WTC11 (cell line): ENCODE measurements at regions not wholly inside any gene's neighbourhood (a gene's known extent, or its start where the extent isn't known, plus 50 kb on each side); places are given as distances from the start of the nearest gene placed in this dataset.

ENCODE experiments used
- ATAC-seq: fragments of 200-7000 bp; cut with Tn5 transposase; 2 replicates; pipeline ENCODE4 v1.10.0; 2021; ENCODE audit warnings: mild to moderate bottlenecking, moderate library complexity
- CTCF ChIA-PET: fragments of 300-600 bp; sonication (Branson Sonifier 250); formaldehyde crosslinking; loops from one replicate; lab custom pipeline; 2021; ENCODE audit warnings: antibody characterized with exemption; lab: Charles Lee
- POLR2A ChIA-PET: fragments of 350-600 bp; sonication (Branson Sonifier 250); formaldehyde crosslinking; loops from one replicate; lab custom pipeline; 2021; ENCODE audit warnings: antibody characterized with exemption; lab: Charles Lee
- DNase-seq: peaks from one replicate; pipeline ENCODE4 v3.0.0; 2021; ENCODE audit warnings: low spot score
- H3K27ac Mint-ChIP-seq: 2 replicates; pipeline ENCODE4 v1.8.0; 2021; ENCODE audit warnings: mixed read lengths
- H3K27me3 Mint-ChIP-seq: 2 replicates; pipeline ENCODE4 v1.8.0; 2021; ENCODE audit warnings: low read depth, mild to moderate bottlenecking, moderate library complexity, mixed read lengths
- H3K36me3 Mint-ChIP-seq: 2 replicates; pipeline ENCODE4 v1.8.0; 2021; ENCODE audit warnings: mixed read lengths
- H3K4me1 Mint-ChIP-seq: 2 replicates; pipeline ENCODE4 v1.8.0; 2022; ENCODE audit warnings: mixed read lengths
- H3K4me3 Mint-ChIP-seq: 2 replicates; pipeline ENCODE4 v1.8.0; 2021; ENCODE audit warnings: mild to moderate bottlenecking, moderate library complexity, mixed read lengths
- H3K9me3 Mint-ChIP-seq: 2 replicates; pipeline ENCODE4 v1.8.0; 2021; ENCODE audit warnings: mixed read lengths
- ATF3 ChIP-seq: sonication (generic); formaldehyde crosslinking; conservative IDR thresholded peaks from 2 replicates; pipeline ENCODE4 v1.8.1; 2022; ENCODE audit warnings: mild to moderate bottlenecking, missing genetic modification reagents
- CBFB ChIP-seq: sonication (generic); formaldehyde crosslinking; IDR thresholded peaks from 2 replicates; pipeline ENCODE4 v1.8.1; 2022; ENCODE audit warnings: mild to moderate bottlenecking, low read depth, missing genetic modification reagents
- CREM ChIP-seq: sonication (generic); formaldehyde crosslinking; IDR thresholded peaks from 2 replicates; pipeline ENCODE4 v1.8.1; 2022; ENCODE audit warnings: mild to moderate bottlenecking, missing genetic modification reagents, moderate library complexity
- E2F4 ChIP-seq: sonication (generic); formaldehyde crosslinking; IDR thresholded peaks from 2 replicates; pipeline ENCODE4 v1.8.1; 2022; ENCODE audit warnings: low read depth, mild to moderate bottlenecking, moderate library complexity, missing genetic modification reagents, borderline replicate concordance
- FOXK1 ChIP-seq: sonication (generic); formaldehyde crosslinking; IDR thresholded peaks from 2 replicates; pipeline ENCODE4 v1.8.0; 2022; ENCODE audit warnings: mild to moderate bottlenecking, moderate library complexity, missing genetic modification reagents
- GABPB1 ChIP-seq: sonication (generic); formaldehyde crosslinking; IDR thresholded peaks from 2 replicates; pipeline ENCODE4 v1.8.1; 2023; ENCODE audit warnings: mild to moderate bottlenecking, missing genetic modification reagents
- HMGXB4 ChIP-seq: sonication (generic); formaldehyde crosslinking; IDR thresholded peaks from 2 replicates; pipeline ENCODE4 v1.8.1; 2023; ENCODE audit warnings: mild to moderate bottlenecking, moderate library complexity, missing genetic modification reagents
- KAT7 ChIP-seq: sonication (generic); formaldehyde crosslinking; IDR thresholded peaks from 2 replicates; pipeline ENCODE4 v1.8.1; 2023; ENCODE audit warnings: missing genetic modification reagents, mild to moderate bottlenecking, borderline replicate concordance
- NR1H2 ChIP-seq: sonication (generic); formaldehyde crosslinking; IDR thresholded peaks from 2 replicates; pipeline ENCODE4 v1.9.0; 2021; ENCODE audit warnings: mild to moderate bottlenecking, moderate library complexity, missing genetic modification reagents
- PREB ChIP-seq: sonication (generic); formaldehyde crosslinking; IDR thresholded peaks from 2 replicates; pipeline ENCODE4 v1.8.1; 2022; ENCODE audit warnings: mild to moderate bottlenecking, missing genetic modification reagents, moderate library complexity, borderline replicate concordance
- RELA ChIP-seq: sonication (generic); formaldehyde crosslinking; IDR thresholded peaks from 2 replicates; pipeline ENCODE4 v1.8.1; 2022; ENCODE audit warnings: missing genetic modification reagents, mild to moderate bottlenecking, borderline replicate concordance
- SMAD4 ChIP-seq: sonication (generic); formaldehyde crosslinking; IDR thresholded peaks from 2 replicates; pipeline ENCODE4 v1.8.0; 2022; ENCODE audit warnings: mild to moderate bottlenecking, missing genetic modification reagents
- TEAD1 ChIP-seq: sonication (generic); formaldehyde crosslinking; IDR thresholded peaks from 2 replicates; pipeline ENCODE4 v1.8.0; 2022; ENCODE audit warnings: mild to moderate bottlenecking, missing genetic modification reagents
- TEAD4 ChIP-seq: sonication (generic); formaldehyde crosslinking; IDR thresholded peaks from 2 replicates; pipeline ENCODE4 v1.8.0; 2022; ENCODE audit warnings: mild to moderate bottlenecking, missing genetic modification reagents
- TP53 ChIP-seq: sonication (generic); formaldehyde crosslinking; IDR thresholded peaks from 2 replicates; pipeline ENCODE4 v1.8.1; 2023; ENCODE audit warnings: mild to moderate bottlenecking, missing genetic modification reagents
- ZMAT4 ChIP-seq: fragments of 250-450 bp; sonication (Bioruptor Pico); IDR thresholded peaks from 2 replicates; pipeline ENCODE4 v1.9.0; 2021; ENCODE audit warnings: mild to moderate bottlenecking
- ZNF232 ChIP-seq: sonication (generic); formaldehyde crosslinking; IDR thresholded peaks from 2 replicates; pipeline ENCODE4 v1.8.0; 2022; ENCODE audit warnings: mild to moderate bottlenecking, missing genetic modification reagents
- ZNF281 ChIP-seq: sonication (generic); formaldehyde crosslinking; IDR thresholded peaks from 2 replicates; pipeline ENCODE4 v1.8.0; 2023; ENCODE audit warnings: mild to moderate bottlenecking, missing genetic modification reagents
- ZNF396 ChIP-seq: fragments of 250-450 bp; sonication (Bioruptor Pico); IDR thresholded peaks from 2 replicates; pipeline ENCODE4 v1.8.0; 2021; ENCODE audit warnings: mild to moderate bottlenecking, moderate library complexity, borderline replicate concordance

- POLR2A ChIA-PET, result no interaction called here
- TF ChIP-seq ATF3 (CRISPR knock-in tag) (no peak), ZNF232 (CRISPR knock-in tag) (no peak), ZNF396 (no peak), SMAD4 (no peak), CREM (CRISPR knock-in tag) (no peak), ZNF281 (CRISPR knock-in tag) (no peak), GABPB1 (CRISPR knock-in tag) (no peak), HMGXB4 (no peak), ZMAT4 (CRISPR knock-in tag) (no peak), PREB (CRISPR knock-in tag) (no peak), TEAD4 (no peak), TEAD1 (CRISPR knock-in tag) (no peak)
- TF ChIP-seq, all 79 proteins: peak for 0
- H3K27ac Mint-ChIP-seq, result no peak overlapping the region
- H3K4me1 Mint-ChIP-seq, result no peaks in the 10 kb centered on the region
- no peak overlapping the region for H3K4me3 Mint-ChIP-seq
- ATAC-seq (no peak), DNase-seq (no peak)
- no peaks in the 10 kb centered on the region for H3K36me3 Mint-ChIP-seq
- no peaks in the 10 kb centered on the region for H3K9me3 Mint-ChIP-seq
- H3K27me3 Mint-ChIP-seq, result no peaks in the 10 kb centered on the region
- CTCF ChIA-PET, result interaction anchor here (1.4 kb wide), 1 partner anchor 1099 kb away, joined by 3 read pairs; no protein-coding TSS in a partner anchor
These were observed 100.6 kb upstream of the MGMT start for GRCh38 chr10:129366450-129366849.

GRCh38 chr10:129369566-129369965 lies 97.5 kb upstream of the MGMT start:
- CTCF ChIA-PET, result no interaction called here
- TF ChIP-seq ZNF281 (CRISPR knock-in tag) (no peak), E2F4 (CRISPR knock-in tag) (no peak), TP53 (CRISPR knock-in tag) (no peak), NR1H2 (CRISPR knock-in tag) (no peak), CBFB (CRISPR knock-in tag) (no peak), FOXK1 (CRISPR knock-in tag) (no peak), KAT7 (CRISPR knock-in tag) (no peak), RELA (CRISPR knock-in tag) (no peak)
- TF ChIP-seq, all 79 proteins: peak for 0
- ATAC-seq, result no peak

More at GRCh38 chr10:129369566-129369965, 97.5 kb upstream of the MGMT start:
- Mint-ChIP-seq H3K27ac (no peak overlapping the region), H3K9me3 (no peaks in the 10 kb centered on the region), H3K4me1 (no peaks in the 10 kb centered on the region), H3K36me3 (no peaks in the 10 kb centered on the region), H3K27me3 (no peaks in the 10 kb centered on the region), H3K4me3 (no peak overlapping the region)
- no peak for DNase-seq
- POLR2A ChIA-PET, result no interaction called here
